HT-29 (cell line): ENCODE measurements at regions not wholly inside any gene's neighbourhood (a gene's known extent, or its start where the extent isn't known, plus 50 kb on each side); places are given as distances from the start of the nearest gene placed in this dataset.
"Not testable (repeated sequence)": the region's sequence is repeated elsewhere in the genome, so short reads cannot be mapped to it uniquely, and the experiment has no call there.

ENCODE experiments used
- DNase-seq: peaks from one replicate; pipeline ENCODE4 v3.0.0-alpha.2; 2015; ENCODE audit warnings: low spot score

DNA sequence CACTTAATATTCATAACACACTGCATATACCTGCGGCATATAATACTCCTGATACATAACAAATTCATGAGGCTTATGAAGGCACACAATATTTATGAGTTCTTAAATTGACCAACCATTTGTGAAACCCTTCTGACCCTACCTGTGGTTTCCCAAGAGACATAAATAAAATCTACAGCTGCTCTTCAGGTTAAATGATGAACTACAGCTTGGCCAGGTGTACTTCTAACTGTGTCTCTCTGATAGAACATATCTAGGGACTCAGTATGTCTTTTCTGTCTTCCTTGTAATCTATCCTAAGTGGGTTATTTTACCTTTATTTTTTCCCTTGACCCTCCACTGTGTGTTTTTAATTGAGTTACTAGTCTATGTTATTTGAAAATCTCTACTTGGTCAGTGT is 189.9 kb upstream of the UFM1 start:
- no peak for DNase-seq

DNA sequence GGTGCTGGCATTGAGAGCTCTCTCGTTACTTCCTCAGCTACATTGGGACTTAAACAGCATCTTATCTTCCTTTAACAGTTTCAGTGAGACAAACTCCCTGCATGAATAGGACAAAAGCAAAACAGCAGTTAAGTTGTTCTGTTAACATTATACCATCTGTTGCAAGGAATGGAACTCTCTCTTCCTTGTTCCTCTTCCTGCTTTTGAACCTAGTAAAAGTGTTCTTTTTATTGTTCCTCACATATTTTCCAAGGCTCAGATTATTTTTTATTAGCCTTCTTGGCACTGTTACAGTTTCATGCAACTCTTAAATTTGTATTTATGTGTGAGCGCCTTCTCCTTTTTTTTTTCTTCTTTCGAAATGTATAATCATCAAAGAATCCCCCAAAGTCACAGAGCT is 202.6 kb upstream of the UFM1 start:
- peak; percentile 35 for DNase-seq

DNA sequence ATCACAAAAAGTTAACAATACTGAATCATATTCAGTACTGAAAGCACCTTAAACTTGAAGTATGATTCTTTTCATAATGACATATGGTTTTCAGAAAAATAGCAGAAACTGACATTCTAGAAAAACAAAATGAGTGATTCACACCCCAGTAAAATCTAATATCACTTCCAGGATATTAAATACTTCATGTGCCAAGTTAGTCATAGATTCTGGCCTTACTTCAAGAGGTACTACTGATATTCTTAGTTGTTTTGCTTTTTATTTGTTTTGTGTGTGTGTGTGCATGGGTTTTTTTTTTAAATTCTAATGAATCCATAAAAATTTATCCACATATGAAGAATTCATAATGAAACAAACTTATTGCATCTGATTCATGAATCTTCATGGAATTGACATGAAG is 207.9 kb upstream of the UFM1 start:
- DNase-seq, result no peak

DNA sequence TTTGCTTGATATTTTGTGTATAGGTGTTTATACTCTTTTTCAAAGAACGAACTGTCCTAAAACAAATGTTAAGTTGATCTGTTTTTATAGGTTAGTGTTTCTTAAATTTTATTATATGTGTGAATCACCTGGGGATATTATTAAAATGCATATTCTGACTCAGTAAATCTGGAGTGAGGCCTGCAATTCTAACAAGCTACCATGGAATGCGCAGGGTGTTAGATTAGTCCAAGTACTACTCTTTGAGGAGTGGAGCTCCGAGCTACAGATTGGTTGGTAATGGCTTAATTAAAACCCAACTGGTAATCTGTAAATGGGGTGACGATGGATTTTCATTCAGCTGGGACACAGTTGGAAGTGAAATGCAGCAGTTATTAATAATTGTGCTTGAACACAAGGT is 214.1 kb upstream of the UFM1 start:
- no peak for DNase-seq

DNA sequence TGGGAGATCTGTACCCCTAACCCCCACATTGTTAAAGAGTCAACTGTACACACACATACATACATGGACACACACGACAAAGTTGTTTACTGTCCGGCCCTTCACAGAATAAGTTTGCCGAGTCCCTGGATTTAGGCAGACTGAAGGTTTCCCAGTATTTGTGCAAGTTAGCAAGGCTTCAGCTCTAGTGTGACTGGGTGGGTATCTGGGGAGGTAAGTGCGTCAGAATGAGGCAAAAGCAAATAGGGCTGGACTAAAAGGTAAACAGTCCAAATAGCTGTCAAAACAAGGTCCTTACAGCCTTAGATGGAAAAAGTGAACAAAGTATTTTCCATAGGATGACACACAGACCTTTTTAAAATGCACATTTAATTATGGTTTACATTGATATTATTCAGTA is 228.4 kb upstream of the UFM1 start:
- DNase-seq, result no peak

GRCh38 chr13:38103851-38104250 is 234.3 kb upstream of the TRPC4 start:
- DNase-seq, result no peak

- no peak for DNase-seq
These were observed 230.2 kb upstream of the TRPC4 start for GRCh38 chr13:38099751-38100150.

GRCh38 chr13:38093425-38093824 is 223.9 kb upstream of the TRPC4 start:
- DNase-seq, result no peak

DNA sequence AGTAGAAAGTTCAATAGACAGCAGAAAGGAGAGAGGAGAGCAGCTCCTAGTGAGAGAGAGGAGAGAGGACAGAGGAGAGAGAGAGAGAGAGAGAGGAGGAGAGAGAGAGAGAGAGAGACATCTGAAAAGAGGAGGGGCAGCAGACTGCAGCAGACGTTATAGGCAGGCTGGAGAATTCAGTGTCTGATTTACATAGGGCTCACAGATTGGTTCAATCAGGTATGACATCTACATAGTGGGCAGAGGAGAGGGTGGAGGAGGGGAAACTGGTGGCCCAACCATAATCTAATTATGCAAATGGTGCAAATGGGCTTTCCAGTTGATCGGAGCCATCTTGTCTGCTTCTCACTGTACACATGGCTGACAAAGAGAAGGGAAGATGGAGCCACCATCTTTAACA is 221.3 kb upstream of the TRPC4 start:
- DNase-seq, result no peak

- no peak for DNase-seq
These were observed 217.1 kb upstream of the TRPC4 start for GRCh38 chr13:38086721-38087120.

- no peak for DNase-seq
These were observed 216.4 kb upstream of the TRPC4 start for GRCh38 chr13:38086013-38086412.

DNA sequence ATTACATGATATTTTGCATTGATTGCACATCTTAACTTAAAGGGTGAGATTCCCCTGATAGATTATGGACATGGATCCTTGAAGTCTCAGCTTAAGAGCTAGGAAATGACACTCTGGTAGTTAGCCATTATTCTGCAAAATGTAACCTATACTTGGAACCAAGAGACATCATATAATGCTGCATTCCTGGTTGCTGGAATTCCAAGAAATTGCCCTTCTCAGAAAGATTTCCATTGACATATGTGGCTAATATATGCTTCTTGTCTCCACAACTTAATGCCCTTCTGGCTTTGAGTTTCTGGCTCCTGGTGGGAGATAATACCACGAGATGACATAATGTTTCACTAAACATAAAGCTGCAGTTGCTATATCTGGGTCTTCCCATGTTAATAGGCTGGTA is 204.4 kb upstream of the TRPC4 start:
- DNase-seq, result no peak

DNA sequence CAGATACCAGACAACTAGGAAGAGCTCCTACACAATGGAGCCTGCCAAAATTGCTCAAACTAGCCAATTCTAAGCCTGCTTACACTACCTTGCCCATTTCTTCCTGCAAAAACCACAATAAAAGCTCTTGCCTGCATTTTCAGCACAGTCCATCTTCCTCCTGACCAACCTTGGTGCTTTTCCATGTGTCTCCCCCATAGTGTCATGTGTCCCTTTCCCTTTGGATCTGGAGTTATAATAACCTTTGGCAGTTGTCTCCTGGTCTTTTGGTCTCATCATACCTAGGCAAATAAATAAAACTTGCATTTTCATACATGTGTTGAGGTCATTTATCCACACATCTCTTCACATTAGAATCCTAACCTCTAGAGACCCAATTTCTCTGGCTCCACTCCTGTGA is 203.1 kb upstream of the TRPC4 start:
- DNase-seq, result no peak

DNA sequence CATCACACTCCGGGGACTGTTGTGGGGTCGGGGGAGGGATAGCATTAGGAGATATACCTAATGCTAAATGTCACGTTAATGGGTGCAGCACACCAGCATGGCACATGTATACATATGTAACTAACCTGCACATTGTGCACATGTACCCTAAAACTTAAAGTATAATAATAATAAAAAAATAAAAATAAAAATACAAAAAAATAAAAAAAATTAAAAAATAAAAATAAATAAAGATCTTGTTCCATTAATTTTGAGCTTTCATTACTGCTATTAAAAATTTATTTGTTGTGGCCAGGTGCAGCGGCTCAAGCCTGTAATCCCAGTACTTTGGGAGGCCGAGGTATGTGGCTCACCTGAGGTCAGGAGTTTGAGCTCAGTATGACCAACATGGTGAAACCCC is 201.8 kb upstream of the TRPC4 start:
- not testable (repeated sequence) for DNase-seq

GRCh38 chr13:38053896-38054295 is 184.3 kb upstream of the TRPC4 start:
- no peak for DNase-seq

- DNase-seq, result no peak
These were observed 176.4 kb upstream of the TRPC4 start for GRCh38 chr13:38046049-38046376.

DNA sequence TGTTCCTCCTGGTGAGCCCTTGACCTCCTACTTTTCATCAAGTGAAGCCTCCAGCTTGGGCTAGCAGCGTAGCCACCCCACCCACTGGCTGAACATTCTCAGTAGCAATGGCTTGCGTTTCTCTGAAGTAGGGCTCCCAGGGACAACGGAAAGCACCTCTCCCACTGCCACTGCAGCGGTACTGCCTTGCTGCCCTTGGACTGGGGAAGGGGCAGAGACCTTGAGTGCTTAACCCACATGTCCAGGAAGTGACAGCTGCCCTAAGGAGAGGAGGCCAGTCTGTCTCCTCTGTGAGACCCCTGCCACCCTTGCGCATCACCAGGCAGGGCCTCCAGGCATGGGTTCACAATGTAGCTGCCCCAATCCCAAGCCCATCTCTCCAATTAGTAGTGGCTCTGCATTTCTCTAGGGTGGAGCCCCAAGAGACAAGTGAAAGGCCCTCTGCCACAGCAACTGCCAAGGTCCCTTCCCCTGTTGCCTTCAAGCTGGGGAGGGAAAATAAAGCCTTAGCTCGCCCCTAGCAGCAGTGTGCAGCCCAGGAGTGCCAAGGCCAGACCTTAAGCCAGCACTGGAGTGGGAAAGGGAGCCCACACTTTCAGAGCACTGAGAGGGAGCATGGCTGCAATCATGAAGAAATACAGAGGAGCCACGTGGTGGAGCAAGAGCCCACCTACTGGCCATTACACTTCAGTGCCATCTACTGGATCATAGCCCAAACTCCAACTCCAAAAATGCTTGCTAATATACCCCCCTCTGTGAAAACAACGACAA is 175.9 kb upstream of the TRPC4 start:
- DNase-seq, result peak; percentile 39

GRCh38 chr13:38044067-38044466 is 174.5 kb upstream of the TRPC4 start:
- DNase-seq, result no peak

GRCh38 chr13:38042771-38043170 is 173.2 kb upstream of the TRPC4 start:
- DNase-seq, result no peak

- DNase-seq, result no peak
These were observed 154.9 kb upstream of the TRPC4 start for GRCh38 chr13:38024431-38024830.

- no peak for DNase-seq
These were observed 147.7 kb upstream of the TRPC4 start for GRCh38 chr13:38017320-38017719.

- DNase-seq, result no peak
These were observed 144.1 kb upstream of the TRPC4 start for GRCh38 chr13:38013676-38014075.

- DNase-seq, result no peak
These were observed 142.5 kb upstream of the TRPC4 start for GRCh38 chr13:38012096-38012495.

GRCh38 chr13:38008636-38009035 is 139.1 kb upstream of the TRPC4 start:
- DNase-seq, result peak; percentile 38
